ENCODE measurements at regions not wholly inside any gene's neighbourhood (a gene's known extent, or its start where the extent isn't known, plus 50 kb on each side); places are given as distances from the start of the nearest gene placed in this dataset.

GRCh38 chr12:126481688-126482087, 1416.5 kb downstream of the AACS start:
- TF ChIP-seq CTCF (IDR thresholded peaks at IDR 0.05; ENCODE audit: insufficient read depth, low read length) (no peak), POLR2AphosphoS5 (IDR thresholded peaks at IDR 0.05; ENCODE audit: low read depth) (no peak)

Measured in HL-60 (cell line).